ENCODE measurements at regions not wholly inside any gene's neighbourhood (a gene's known extent, or its start where the extent isn't known, plus 50 kb on each side); places are given as distances from the start of the nearest gene placed in this dataset.
"Not testable (repeated sequence)": the region's sequence is repeated elsewhere in the genome, so short reads cannot be mapped to it uniquely, and the experiment has no call there.

DNA sequence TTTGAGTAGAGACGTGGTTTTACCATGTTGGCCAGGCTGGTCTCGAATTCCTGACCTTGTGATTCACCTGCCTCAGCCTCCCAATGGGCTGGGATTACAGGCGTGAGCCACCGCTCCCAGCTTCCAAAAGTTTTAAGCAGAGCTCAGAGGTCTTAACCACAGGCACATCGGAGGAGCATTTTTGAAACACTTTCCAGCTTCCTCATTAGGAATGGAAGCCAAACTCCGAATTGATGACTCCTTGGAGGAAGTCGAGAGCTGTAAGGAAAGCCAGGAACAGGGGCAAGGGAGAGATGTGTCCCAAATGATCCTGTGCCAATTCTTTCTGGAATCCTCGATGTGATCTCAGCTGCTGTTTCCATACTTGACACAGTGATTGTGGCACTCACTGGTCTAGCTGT lies 56.2 kb upstream of the CCZ1B start:
- not testable (repeated sequence) for DNase-seq (ENCODE audit: low read depth in 2 of 2)

DNA sequence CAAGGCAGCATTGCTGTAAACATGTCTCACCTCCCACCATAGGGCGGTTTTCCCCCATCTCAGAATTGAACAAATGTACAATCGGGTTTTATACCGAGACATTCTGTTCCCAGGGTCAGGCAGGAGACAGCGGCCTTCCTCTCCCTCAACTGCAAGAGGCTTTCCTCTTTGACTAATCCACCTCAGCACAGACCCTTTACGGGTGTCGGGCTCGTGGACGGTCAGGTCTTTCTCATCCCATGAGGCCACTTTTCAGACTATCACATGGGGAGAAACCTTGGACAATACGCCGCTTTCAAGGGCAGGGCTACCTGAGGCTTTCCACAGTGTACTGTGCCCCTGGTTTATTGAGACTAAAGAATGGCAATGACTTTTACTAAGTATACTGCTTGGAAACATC lies 57.7 kb upstream of the CCZ1B start:
- not testable (repeated sequence) for DNase-seq (ENCODE audit: low read depth in 2 of 2)

GRCh38 chr7:6886198-6886597 lies 60.1 kb upstream of the CCZ1B start:
- DNase-seq (ENCODE audit: low read depth in 2 of 2): no peak

DNA sequence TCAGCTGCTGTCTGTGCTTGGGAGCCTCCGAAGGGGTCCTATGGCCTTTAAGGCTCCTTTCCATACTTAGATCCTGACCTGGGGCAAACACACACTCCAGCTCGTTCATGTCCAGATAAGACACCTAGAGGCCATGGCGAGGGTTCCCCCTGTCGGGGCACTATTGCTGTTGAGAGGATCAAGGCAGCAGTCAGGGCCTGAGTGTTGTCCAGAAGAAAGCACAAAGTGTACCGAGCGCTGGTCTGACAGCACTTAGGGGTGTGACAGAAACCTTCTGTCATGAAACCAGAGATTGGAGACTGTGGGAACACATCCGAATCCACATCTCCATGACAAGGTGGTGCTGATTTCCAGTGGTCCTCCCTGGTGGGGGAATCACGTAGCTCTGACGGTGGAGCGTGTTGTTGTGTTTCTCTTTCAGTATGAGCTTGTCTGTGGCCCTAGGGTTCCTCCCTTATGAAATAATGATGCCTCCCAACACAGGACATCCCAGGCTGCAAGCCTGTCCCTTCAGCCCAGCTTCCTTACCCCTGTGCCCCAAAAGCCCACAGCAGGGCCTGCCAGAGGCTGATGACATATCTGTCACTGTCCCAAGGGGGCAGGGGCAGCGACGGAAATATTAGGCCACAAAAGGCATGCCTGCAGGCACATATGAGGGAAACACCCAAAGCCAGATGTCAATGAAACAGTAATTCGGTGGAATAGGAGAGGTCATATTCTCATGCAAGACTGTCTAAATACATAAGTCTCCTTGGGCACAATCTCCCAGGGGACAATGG lies 62.4 kb upstream of the CCZ1B start:
- DNase-seq (ENCODE audit: low read depth in 2 of 2): not testable (repeated sequence)

GRCh38 chr7:6889252-6889812 lies 63.3 kb upstream of the CCZ1B start:
- DNase-seq (ENCODE audit: low read depth in 2 of 2): no peak

DNA sequence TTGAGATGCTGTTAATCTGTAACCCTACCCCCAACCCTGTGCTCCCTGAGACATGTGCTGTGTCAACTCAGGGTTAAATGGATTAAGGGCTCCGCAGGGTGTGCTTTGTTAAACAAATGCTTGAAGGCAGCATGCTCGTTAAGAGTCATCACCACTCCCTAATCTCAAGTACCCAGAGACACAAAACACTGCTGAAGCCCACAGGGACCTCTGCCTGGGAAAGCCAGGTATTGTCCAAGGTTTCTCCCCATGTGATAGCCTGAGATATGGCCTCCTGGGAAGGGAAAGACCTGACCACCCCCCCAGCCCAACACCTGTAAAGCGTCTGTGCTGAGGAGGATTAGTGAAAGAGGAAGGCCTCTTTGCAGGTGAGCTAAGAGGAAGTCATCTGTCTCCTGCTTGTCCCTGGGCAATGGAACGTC lies 76.0 kb upstream of the CCZ1B start:
- DNase-seq (ENCODE audit: low read depth in 2 of 2): not testable (repeated sequence)

DNA sequence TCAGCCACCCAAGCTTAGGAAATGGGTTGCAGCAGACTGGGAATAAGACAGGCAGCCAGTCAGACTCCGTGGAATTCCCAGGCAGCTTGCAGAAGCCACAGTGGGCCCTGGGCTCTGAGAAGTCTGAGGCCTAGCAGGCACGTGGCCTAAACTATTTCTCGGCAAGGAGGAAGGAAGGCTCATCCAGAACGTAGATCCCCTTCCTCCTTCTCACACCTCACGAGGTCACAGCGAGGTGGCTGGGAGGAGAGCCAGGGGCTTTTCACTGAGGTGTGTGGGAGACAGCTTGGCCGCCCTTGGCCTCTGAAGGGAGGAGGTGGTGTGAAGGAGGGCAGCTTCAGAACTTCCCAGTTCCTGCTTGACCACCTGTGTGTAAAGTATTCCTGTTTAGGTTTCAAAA lies 77.2 kb upstream of the CCZ1B start:
- not testable (repeated sequence) for DNase-seq (ENCODE audit: low read depth in 2 of 2)

GRCh38 chr7:6903792-6904191 lies 77.7 kb upstream of the CCZ1B start:
- DNase-seq (ENCODE audit: low read depth in 2 of 2): not testable (repeated sequence)

DNA sequence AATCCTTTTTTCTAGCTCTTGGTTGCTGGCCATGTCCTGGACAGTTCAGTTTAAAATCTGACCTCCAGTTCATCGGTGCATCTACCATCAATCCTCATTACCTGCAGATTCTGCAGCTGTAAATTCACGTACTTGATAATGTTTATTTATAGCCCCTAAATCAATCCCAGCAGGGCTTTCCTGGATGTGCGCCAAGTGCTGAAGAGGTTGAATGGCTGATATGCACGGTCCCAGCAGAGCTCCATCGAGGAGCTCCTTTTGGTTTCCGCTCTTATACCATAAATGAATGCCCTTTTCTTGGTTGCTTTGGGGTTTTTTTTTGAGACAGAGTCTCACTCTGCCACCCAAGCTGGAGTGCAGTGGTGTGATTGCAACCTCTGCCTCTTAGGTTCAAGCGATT lies 91.2 kb upstream of the CCZ1B start:
- no peak for DNase-seq (ENCODE audit: low read depth in 2 of 2)

DNA sequence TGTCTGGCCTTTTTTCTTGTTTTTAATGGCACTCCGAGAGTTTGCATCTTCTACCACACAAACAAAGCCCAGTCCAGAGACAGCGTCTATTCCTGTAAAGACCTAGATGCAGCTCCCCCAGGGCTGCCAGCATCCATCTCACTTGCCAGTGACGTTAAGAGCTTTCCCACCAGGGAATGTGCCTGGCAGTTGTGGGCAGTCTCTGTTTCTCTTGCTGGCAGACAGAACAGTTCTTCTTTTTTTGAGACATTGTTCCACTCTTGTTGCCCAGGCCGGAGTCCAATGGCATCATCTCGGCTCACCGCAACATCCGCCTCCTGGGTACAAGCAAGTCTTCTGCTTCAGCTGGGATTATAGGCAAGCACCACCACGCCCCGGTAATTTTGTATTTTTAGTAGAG lies 93.1 kb upstream of the CCZ1B start:
- DNase-seq (ENCODE audit: low read depth in 2 of 2): not testable (repeated sequence)

DNA sequence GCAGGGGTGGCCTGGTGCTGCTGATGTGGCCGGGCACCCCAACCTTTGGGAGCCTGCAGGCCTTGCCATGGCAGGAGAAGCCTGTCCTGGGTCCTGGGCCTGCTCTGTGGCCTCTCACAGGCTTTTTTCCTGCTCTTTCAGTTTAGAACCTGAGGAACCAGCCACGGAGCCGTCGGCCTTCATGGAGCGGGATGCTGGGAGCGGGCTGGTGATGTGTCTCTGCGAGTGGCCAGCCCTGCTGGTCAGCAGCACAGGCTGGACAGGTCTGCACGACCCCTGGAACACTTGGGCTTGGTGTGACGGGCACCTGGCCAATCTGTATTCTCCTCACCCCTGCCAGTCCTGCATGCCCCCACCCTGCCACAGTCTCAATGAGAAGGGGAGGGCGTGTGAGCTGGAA lies 98.4 kb upstream of the CCZ1B start:
- DNase-seq (ENCODE audit: low read depth in 2 of 2): not testable (repeated sequence)

DNA sequence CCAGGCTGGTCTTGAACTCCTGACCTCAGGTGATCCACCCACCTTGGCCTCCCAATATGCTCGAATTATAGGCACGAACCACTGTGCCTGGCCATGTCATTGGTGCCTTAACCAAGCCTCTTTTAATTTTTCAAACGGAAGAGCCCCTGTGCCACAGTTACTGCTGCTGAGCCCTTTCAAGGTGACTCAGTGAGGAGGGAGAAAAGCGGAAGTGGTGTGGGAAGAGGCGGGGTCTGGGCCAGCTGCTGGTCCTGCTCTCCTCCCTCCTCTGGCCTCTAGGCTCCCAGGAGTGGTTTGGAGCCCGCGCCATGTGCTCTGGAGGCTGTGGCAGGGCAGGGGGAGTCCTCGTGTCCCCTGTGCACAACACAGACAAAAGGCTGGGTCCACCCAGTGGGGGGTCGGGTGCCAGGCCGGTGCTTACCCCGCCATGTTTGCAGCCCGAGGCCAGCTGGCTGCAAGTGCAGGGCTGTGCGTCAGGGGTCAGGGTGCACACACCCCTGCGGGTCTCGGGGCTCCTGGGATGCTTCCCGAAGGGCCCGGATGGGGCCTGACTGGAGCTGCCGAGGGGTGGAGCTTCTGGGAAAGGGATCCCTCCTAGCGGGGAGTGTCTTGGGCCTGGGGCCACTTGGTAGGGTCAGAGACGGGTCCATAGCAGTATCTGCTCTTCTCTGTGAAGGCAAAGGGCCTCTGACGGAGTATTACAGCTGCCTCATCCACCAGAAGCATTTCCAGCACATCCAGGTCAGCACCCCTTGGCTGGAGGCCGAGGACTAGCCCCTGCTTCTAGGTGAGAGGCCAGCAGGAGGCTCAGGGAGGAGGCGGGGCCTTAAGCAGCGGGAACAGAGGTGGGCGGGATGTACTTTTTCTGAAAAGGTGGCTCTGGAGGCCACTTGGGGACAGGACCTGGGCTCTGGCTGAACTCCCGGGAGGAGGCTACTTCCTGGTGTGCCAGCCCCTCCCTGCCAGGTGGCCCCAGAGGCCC lies 100.4 kb upstream of the CCZ1B start:
- not testable (repeated sequence) for DNase-seq (ENCODE audit: low read depth in 2 of 2)

- not testable (repeated sequence) for DNase-seq (ENCODE audit: low read depth in 2 of 2)
These were observed 101.6 kb upstream of the CCZ1B start for GRCh38 chr7:6927643-6928042.

DNA sequence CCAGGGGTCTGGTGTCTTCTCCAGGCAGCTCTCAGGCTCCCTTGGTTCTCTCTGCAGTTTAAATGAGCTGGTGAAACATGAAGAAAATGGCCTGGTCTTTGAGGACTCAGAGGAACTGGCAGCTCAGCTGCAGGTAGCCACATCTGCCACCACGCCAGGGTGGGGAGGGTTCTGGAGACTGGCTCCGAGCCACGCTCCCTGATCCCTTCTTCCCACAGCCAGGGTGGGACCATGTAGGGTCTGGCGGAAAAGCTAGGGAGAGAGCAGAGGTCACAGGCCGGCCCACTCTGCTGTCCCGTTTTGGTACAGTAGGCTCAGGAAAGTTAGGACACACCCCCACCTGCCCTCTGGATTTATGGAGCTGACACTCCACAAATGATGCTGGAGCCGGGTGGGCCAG lies 103.5 kb upstream of the CCZ1B start:
- not testable (repeated sequence) for DNase-seq (ENCODE audit: low read depth in 2 of 2)

DNA sequence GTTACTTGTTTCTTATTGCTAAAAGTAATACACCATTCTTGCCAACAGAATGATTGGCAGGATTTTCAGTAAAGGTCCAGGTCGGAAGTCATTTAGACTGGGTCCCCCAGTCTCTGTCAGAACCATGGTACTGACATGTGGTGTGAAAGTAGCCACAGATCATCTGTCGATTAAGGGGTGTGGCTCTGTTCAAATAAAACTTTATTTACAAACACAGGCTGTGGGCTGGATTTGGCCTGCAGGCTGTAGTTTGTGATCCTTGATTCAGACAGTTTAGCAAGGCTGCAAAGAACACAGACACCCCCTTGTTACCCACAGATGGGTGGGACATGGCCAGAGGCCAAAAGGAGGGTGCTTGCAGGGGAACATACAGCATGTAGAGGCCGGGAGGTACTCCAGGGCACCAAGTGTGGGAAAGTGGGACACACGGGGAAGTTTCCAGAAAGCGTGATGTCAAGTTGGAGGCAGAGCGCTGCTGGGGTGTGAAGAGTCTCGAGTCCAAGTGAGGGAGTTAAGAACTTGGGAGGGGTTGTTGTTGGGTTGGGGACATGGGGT lies 104.1 kb upstream of the CCZ1B start:
- not testable (repeated sequence) for DNase-seq (ENCODE audit: low read depth in 2 of 2)

DNA sequence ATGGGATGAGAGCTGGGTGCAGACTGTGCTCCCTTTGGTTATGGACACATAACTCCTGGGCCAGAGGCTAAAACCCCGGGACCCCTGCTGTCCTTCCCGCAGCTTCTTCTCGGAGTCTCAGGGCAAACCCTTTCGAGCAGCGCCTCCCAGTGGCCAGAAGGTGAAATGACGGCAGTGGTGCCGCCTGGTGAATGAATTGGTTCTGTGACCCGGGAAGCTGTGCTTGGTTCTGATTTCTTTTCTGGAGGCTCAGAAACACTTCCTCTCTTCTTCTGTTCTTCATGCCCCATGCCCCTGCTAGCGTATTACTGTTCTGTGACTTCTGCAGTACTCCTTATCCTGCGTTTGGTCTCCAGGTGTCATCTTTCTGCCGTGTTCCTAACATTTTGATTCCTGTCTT lies 104.7 kb upstream of the CCZ1B start:
- peak in 1 of 2 donors; percentile 2 for DNase-seq (ENCODE audit: low read depth in 2 of 2)

DNA sequence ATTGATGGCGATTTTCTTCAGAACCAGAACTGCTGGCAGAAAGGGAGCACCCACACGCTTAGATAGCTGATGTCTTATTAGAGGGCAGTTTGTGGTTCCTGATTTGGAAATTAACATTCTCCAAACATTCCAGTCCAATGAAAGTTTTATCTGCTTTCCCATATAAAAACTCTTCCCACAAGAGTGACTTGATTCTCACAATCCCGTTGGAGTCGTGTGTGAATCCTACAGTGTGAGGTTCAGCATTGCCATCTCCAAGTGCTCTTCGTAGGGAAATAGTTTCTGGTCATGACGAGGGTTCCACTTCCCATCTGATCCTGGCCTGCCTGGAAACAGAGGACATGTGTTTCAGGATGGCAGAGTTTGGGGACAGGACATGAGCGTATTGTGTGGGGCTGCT lies 105.4 kb upstream of the CCZ1B start:
- not testable (repeated sequence) for DNase-seq (ENCODE audit: low read depth in 2 of 2)

DNA sequence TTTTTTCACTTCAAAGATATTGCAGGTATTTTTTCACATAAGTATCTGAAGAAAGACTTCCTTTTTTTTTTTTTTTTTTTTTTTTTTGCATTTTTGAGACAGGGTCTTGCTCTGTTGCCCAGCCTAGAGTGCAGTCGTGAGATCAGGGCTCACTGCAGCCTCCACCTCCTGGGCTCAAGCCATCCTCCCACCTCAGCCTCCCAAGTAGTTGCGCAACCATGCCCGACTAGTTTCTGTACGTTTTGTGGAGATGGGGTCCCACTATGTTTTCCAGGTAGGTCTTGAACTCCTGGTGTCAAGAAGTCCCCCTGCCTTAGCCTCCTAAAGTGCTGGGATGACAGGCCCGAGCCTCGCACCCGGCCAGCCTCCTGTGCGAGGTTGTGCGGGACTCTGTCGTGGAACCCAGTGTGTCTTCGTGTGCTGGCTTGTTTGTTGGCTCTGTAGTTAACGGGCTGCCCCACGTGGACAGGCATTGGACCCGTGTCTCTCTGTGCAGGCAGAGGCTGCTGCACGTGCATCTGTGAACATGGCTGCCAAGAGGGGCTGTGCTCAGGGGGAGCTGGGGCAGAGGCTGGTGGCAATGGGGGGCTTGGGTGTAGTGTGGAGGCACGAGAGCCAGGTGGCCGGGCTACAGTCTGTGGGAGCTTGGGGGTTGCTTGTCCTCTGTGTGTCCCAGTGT lies 108.0 kb upstream of the CCZ1B start:
- not testable (repeated sequence) for DNase-seq (ENCODE audit: low read depth in 2 of 2)

- no peak for DNase-seq (ENCODE audit: low read depth in 2 of 2)
These were observed 108.9 kb upstream of the CCZ1B start for GRCh38 chr7:6934981-6935380.

GRCh38 chr7:6936626-6937025 lies 110.6 kb upstream of the CCZ1B start:
- not testable (repeated sequence) for DNase-seq (ENCODE audit: low read depth in 2 of 2)

- not testable (repeated sequence) for DNase-seq (ENCODE audit: low read depth in 2 of 2)
These were observed 111.7 kb upstream of the CCZ1B start for GRCh38 chr7:6937746-6938145.
